ENCODE measurements at regions not wholly inside any gene's neighbourhood (a gene's known extent, or its start where the extent isn't known, plus 50 kb on each side); places are given as distances from the start of the nearest gene placed in this dataset.

DNA sequence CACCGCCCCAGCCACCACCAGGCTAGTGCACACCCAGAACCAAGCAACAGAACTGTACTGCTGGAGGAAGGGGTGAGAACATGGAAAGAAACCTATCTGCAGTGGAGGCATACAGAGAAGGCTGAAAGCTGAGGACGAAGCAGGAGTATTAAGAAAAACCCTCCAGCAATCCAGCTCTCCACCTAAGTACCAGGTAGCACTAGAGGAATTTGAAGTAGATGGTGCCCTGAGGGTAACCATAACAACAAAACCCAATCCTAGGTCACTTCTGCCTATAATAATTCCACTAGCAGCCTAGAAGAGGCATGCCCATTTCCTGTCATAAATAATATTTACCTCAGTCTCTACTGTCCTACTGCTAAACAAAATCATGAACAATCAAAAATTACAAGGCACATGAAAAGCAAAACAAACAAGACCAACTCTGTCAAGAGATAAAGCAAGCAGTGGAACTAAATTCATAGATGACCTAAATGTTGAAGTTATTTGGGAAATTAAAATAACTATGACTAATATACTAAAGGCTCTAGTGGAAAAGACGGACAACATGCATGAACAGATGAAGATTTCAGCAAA is 51.1 kb downstream of the HYCC1 start:
- no peak for DNase-seq

DNA sequence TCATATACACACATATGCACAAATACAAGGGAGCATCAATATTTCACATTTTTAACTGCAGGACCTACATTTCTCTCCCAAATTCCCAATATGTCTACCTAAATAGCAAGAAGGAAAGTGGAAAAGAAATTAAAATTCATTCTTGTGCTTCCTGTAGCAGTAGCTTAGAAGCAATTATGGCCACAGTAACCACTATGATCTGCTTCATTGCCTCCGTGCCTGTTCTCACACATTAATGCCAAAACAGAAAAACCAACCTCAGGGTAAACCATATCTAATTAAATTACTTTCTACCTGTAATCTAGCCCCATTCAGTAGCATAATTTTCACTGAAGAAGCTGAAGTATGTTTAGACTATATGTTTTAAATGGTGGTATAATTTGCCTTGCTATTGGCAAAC is 55.2 kb downstream of the HYCC1 start:
- no peak for DNase-seq

- DNase-seq: no peak
Measured at GRCh38 chr7:22954251-22954650, 59.7 kb downstream of the HYCC1 start.

- DNase-seq: no peak
Measured at GRCh38 chr7:22952306-22953015, 61.5 kb downstream of the HYCC1 start.

GRCh38 chr7:22949944-22950343 is 64.0 kb downstream of the HYCC1 start:
- no peak for DNase-seq

DNA sequence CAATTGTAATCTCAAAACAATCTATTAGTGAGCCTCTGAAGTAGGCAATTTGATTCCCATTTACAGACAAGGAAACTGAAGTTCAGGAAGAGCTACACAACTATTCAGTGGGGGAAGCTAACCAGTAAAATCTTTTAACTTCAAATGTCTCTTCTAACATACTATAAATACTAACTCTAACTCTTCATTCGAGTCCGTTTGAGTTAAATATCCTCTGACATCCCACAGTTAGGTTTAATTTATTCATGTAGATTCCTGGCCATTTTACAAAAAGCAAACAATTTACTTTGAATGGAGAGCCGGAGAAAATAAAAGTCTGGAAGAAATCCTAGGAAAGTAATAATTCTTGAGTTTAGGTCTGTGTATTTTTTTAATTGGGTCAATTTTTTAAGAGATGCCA is 64.7 kb downstream of the HYCC1 start:
- DNase-seq: no peak

- DNase-seq: no peak
Measured at GRCh38 chr7:22948770-22949169, 65.2 kb downstream of the HYCC1 start.

GRCh38 chr7:22945584-22945983 is 68.3 kb downstream of the HYCC1 start:
- DNase-seq: no peak

- no peak for DNase-seq
Measured at GRCh38 chr7:22944510-22944909, 69.4 kb downstream of the HYCC1 start.

- no peak for DNase-seq
Measured at GRCh38 chr7:22944022-22944421, 69.9 kb downstream of the HYCC1 start.

GRCh38 chr7:22942191-22942590 is 71.7 kb downstream of the HYCC1 start:
- no peak for DNase-seq

DNA sequence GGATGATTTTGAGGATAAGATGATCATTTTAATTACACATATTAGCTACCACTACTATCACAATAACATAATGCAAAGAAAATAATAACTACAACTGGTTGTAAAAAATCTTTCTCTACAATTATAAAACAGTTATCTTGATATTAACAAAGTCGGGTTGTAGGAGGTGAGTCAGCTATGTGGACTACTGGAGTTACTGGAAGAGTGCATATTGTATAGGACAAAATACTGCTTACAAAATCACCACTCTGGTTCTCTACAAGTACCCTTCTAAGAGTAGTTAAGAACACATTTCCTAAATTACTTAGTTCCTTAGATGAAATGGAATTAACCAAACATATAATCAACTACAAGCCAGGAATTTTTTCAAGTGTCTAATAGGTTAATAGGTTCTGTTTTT is 74.1 kb downstream of the HYCC1 start:
- no peak for DNase-seq

- DNase-seq: no peak
Measured at GRCh38 chr7:22937946-22938345, 76.0 kb downstream of the HYCC1 start.

GRCh38 chr7:22936246-22936645 is 77.7 kb downstream of the HYCC1 start:
- no peak for DNase-seq

GRCh38 chr7:22935269-22935668 is 78.7 kb downstream of the HYCC1 start:
- DNase-seq: no peak

DNA sequence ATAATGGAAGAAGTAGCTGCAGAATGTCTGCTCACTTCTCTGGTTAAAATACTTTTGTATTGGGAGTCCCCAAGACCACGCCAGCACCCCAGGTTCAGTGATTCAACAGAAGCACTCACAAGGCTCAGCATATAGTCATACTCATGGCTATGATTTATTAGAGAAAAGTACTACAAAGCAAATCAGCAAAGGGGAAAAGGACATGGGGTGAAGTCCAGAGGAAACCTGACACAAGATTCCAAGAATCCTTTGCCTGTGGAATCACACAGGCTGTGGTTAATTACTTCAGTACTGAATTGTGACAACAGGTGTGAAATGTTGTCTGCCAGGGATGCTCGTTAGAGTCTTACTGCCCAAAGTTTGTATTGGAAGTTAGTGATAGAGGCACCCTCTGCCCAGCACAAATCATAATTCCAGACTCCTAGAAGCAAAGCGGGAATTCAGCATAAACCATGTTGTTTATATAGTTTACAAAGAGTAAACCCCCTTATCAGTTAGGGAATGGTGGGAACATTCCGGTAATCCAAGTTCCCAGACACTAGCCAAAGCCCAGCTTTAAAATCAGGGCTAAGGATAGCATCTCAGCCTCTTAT is 79.4 kb downstream of the HYCC1 start:
- no peak for DNase-seq

- no peak for DNase-seq
Measured at GRCh38 chr7:22934023-22934422, 79.9 kb downstream of the HYCC1 start.

- DNase-seq: no peak
Measured at GRCh38 chr7:22932896-22933295, 81.0 kb downstream of the HYCC1 start.

GRCh38 chr7:22931011-22931410 is 82.9 kb downstream of the HYCC1 start:
- DNase-seq: no peak

- no peak for DNase-seq
Measured at GRCh38 chr7:22922307-22922706, 91.6 kb downstream of the HYCC1 start.

- DNase-seq: no peak
Measured at GRCh38 chr7:22921386-22922086, 92.4 kb downstream of the HYCC1 start.

- DNase-seq: no peak
Measured at GRCh38 chr7:22920672-22921071, 93.3 kb downstream of the HYCC1 start.

DNA sequence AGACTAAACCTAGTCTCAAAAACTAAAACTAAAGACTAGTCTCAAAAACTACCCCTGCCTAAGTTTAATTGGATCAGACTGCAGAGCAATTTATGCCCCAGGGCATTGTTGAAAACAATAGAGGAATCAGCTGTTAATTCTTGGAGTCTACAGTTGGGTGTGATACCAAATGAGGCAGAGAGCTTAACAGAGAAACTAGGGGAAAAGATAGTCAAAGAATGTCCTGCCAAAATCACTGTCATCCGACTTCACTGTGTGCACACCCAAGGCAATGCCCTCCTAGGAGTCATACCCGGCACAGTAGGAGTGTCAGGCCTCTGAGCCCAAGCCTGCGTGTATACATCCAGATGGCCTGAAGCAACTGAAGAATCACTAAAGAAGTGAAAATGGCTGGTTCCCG is 90.5 kb upstream of the TOMM7 start:
- no peak for DNase-seq

GRCh38 chr7:22911889-22912288 is 89.2 kb upstream of the TOMM7 start:
- DNase-seq: no peak
